GM21576 (cell line): ENCODE measurements at regions not wholly inside any gene's neighbourhood (a gene's known extent, or its start where the extent isn't known, plus 50 kb on each side); places are given as distances from the start of the nearest gene placed in this dataset.

Experiments
- ATAC-seq: cut with Tn5 transposase; IDR thresholded peaks from one replicate; pipeline ENCODE4 v1.9.1; 2021; ENCODE audit warnings: mild to moderate bottlenecking, moderate library complexity; ENCODE audit not compliant: unreplicated experiment

DNA sequence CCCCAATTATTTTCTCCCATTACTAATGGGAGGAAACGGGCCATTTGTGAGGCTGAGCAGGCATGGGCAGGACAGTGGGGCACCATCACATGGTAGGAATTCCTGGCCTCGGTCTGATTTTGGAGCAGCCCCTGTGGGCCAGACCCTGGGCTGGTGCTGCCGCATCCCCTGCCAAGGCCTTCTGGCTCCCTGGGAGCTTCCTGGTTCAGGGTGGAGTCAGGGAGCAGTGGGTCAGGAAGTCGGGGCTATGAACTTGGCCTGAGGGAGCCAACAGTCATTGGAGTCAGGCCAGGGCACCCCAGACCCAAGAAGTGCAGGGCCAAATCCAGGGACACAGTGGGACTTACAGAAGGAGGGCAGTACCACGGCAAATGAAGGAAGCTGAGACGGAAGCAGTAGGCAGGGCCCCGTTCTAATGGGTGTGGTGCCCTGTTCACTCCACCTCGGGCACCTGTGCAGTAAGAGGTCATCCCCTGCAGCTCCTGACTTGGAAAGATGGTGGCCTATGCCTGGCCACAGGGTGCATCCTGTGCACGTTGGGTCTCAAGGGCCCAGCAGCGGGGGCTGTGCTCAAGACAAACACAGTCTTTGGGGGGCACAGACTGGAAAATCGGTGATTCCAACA, 328.1 kb downstream of the SMAD2 start:
- no peak for ATAC-seq

DNA sequence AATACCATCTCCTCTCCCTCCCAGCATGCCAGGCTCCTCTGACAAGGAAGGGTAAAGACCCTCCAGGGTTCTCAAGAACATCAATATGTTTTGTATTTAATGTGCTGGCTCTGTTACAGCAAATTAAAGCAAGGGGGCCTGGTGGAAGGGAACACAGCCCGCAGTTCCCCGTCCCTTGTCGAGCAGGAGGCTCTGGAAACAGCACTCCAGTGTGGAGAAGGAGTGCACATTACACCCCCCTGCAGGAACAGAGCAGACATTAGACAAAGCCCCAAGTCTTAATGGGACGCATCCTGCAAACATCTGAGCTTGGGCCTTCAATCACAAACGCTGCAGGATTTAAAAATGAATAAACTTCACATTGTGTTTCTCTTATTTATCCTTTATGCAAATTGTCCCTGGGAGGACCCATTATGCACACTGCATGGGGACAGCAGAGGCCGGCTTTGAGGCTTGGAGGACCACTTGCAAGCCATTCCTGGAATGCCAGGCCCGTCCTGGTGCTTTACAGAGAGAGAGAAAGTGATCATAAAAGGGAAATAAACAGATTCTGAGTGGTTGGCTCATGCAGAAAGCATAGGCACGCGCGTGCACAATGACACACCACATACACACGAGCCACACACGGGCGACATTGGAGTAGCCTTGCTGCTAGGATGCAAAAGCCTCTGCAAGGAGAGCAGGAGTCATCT, 328.7 kb downstream of the SMAD2 start:
- ATAC-seq = no peak

DNA sequence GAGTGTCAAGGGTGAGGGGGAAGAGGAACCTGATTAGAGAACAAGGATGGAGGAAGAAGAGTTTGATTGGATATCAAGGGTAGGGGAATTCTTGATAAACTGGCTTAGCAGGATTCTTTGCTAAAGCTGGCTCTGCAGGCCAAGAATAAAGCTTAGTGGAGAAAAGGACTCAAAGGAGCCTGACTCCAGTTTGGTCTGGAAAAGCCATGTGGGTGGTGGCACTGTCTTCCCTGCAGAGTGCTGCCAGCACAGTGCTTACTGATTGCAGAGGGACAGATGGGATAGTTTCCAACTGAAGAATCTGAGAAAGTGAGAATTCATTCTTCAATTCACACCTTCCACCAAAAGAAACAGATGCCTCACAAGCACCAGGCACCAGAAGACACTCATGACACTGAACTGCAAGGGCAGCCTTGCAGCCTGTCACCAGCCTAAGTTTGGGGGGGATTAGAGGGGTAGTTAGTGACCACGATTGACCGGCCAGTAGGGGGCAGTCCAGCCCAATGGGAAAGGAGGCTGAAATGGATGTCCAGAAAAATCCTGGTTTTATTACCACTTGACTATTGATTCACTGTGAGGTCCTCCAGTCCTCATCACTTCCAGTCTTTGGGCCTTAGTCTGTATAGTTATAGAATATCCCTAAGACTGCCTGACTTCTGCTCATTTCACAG, 334.5 kb downstream of the SMAD2 start:
- ATAC-seq = no peak

DNA sequence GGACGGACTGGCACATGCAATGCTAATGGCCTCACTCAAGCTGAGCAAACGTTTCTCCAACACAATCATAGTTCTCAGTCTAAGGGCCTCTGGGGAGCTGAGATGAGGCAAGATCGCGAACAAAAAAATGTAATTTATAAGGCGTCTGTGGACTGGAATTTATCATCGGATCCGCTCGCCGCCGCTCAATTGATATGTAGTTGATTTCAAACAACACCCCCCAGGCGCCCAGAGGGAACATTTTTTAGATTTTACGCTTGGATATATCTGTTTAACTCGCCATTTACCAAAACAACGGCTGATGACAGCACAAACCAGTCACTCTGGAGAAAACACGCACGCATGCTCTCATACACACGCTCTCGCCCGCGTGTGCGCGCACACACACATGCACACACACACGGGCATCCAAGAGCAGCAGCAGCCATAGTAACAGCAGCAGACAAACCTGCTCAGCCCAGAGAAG, 335.8 kb downstream of the SMAD2 start:
- ATAC-seq = no peak

DNA sequence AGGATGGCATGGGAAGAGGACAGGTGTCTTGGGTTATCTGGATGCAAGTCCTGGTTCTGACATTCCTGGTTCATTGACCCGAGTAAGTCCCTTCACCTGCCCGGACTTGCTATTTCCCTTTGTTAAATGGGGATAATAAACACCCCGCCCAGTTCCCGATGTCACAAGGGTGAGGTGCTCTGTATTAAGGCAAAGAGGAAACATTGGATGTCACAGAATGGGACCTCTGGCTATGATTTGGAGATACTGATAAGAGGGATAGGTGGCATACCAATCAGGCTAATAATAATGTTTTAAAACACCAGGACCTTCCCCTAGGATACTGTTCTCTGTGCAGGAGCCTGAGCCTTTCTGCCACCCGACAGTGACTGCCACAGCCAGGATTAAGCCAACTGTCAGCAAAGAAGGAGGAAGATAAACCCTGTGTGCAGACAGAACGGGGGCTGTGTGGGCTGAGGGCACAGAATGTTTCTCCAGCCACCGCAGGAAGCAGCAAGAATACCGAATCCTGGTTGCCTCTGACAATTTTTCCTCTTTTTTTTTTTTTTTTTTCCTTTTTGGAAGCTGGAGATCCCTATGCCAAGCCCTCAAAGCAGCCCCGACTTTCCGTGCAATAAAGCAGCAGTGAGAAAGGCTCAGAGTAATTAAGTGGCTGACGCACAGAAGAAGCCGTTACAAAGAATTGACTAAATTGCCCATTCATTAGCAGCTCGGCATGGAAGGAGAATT, 336.6 kb downstream of the SMAD2 start:
- no peak for ATAC-seq

DNA sequence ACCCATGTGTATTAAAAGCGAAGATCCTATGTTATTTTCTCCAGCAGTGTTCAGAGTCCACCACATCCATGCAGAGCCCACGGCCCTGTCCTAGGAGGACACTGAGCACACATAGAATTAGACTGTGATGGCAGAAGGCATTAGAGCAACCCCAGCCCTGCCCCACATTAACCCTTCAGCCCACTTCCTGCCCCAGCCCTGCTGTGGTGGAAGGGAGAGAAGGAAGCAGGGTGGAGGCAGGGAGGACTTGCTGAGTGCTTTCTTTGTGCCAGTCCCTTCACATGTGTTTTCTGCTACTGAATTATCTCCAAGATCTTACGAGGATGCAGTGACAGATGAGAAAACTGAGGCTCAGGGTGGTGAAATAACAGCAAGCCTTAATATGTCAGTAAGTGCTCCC, 339.0 kb downstream of the SMAD2 start:
- no peak for ATAC-seq

DNA sequence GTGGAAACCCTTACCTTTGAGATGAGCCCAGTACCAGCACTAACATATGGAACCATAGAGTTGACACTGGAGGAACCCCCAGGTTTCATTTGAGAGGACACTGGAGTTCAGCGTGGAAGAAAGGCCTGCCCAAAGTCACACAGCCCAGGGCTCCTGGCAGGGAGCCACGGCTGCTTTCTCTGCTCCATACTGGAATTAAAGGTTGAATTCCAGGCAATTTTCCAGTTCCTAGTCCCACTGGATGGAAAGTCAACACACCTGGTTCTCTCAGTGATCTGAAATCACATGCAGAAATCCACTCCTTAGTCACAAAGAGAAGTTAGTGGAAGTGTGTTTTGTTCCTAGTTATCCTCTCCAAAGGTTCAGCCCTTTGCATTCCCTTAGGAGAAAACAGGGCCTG, 336.1 kb upstream of the SKOR2 start:
- ATAC-seq = no peak

DNA sequence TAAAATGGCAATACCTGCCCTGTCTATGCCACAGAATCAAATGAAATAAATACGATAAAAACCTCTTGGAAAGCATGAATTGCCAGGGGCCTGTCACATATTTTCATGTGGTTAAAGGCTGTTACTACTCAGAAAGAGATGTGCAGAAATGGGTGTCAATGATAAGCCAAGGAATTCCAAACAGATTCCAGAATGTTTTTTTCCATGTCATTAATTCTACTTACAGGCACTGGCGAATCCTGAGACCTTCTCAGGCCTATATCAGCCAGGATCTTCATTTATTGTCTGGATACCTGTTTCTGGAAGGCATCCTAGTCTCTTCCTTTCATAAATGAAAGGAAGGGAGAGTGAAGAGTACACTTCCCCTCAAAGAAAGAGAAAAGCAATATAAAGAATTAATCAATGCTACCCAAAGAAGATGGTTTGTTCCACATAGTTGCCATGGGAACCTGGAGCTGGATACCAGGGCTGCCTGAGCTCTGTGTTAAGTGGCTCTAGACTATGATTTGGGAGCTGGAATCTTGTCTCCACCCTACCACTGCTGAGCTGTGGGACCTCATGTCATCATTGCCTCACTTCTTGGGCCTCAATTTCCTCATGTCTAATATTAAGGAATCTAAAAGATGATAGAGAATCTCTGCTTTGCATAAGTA, 335.1 kb upstream of the SKOR2 start:
- no peak for ATAC-seq

DNA sequence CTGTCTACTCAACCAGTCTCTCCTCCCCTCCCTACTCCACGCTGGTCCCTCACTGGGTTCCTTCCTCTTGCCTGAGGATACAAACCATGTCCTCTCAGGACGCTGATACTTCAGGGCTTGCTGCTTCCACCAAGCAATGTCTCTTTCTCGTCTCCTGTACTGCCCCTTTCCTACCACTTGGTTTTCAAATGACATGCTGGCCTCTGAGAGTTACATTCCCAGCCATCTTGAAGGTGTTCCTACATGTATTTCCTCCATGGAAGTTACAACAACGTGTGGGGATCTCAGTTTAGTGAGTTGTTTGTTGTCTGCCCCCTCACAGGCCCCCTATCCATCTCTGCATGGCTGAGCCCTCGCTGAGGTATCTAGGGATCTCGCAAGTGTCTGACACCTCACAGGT, 334.5 kb upstream of the SKOR2 start:
- ATAC-seq = no peak

DNA sequence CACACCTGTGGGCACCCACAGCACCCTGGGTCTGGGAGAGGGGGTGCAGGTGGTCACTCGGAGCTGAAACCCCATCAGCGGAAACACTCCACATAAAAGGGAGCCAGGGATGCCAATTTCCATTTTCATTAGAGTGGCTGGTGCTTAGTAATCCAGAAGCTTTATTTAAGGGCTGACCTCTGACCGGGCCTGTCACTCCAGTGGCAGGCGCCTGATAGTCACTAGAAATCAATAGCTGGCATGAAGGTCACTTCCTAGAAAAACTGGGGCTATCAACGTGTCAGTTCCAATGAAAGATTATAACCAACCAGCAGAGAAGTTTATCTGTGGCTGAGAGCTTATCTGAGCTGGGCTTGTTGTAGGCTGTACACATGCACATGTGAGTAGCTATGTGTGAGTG, 333.7 kb upstream of the SKOR2 start:
- no peak for ATAC-seq

DNA sequence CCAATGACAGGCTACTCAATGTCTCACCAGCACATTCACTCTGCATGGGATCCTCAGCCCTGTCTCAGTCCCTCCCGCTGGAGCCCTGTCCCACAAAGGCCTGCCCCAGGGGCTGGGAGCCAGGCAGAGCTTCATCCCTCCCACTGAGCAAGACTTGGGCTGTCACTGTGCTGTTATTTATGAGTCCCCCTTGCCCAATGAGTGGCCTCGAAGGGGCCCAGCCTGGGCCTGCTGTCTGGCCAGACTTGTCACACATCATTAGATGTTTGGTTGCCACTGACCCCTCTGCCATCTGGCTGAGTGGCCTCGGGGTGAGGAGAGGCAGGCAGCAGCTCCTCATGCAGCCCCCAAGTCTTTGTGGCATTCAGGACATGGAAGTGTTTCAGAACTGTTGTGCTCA, 330.6 kb upstream of the SKOR2 start:
- ATAC-seq = no peak

DNA sequence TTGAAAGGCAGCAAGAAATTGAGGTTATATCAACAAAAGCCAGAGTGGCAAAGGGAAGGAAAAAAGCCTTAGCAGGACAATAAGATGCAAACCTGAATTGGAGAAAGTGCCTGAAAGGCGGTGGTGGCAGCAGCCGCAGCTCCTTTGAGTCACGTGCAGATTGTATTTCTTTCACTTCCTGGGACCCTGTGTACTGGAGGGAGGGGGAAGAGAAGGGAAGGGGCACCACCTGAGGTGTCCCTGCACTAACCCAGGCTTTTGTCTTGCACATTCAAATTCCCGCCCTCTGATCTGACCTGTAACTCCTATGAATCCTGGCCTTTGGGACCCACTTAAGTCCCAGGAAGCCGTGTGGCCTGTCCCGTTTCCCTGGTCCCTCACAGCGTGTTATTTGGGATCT, 326.1 kb upstream of the SKOR2 start:
- ATAC-seq = no peak

DNA sequence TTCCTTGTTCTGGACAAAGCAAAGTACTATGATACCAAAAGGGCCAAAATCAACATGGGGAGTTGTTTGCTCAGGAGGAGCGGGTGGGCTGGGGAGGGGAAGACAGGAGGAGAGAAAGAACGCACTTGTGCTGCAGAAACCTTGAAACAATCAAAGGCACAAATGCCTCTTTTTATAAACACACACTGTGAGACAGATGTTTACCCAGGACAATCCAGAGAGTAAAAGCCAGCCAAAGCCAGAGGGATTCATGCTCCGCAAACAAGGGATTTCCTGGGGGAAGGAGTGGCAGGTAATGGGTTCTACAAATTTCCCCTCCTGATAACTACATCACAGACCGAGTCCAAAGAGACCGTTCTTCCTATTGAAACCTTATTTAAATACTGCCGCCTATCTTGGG, 323.5 kb upstream of the SKOR2 start:
- no peak for ATAC-seq

DNA sequence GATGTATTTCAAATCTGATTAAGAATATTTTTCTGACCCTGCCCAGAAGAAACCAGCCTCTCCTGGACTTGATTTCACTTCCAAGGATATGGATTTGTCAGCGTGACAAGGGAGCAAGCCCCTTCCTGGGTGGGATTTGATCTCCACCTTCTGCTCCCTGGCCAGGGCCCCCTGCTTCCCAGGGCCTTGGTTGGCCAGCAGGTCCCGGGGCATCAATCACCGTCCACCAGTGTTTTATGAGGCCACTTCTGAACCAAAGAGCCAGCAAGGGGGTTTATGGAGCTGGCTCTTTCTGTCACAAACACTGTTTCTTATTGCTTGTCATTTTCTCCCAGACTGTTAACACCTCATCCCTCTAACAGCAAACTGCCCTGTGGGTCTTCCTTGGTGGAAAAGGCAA, 320.5 kb upstream of the SKOR2 start:
- no peak for ATAC-seq

DNA sequence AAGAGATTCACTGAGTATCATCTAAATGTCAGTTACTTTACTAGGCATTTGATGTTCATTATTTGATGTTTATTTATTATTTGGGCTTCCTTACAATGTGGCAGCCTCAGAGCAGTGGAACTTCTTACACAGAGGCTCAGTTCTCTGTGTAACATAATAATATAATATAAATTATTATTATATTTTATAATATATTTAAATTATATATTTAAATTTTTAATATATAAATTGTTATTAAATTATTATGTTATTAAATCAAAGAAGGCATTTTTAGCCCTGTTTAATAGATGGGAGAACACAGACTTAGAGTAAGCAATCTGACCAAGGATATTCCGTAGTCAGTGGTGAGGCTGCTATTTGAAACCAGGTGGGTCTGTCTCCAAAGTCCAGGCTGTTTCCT, 315.3 kb upstream of the SKOR2 start:
- ATAC-seq = no peak

DNA sequence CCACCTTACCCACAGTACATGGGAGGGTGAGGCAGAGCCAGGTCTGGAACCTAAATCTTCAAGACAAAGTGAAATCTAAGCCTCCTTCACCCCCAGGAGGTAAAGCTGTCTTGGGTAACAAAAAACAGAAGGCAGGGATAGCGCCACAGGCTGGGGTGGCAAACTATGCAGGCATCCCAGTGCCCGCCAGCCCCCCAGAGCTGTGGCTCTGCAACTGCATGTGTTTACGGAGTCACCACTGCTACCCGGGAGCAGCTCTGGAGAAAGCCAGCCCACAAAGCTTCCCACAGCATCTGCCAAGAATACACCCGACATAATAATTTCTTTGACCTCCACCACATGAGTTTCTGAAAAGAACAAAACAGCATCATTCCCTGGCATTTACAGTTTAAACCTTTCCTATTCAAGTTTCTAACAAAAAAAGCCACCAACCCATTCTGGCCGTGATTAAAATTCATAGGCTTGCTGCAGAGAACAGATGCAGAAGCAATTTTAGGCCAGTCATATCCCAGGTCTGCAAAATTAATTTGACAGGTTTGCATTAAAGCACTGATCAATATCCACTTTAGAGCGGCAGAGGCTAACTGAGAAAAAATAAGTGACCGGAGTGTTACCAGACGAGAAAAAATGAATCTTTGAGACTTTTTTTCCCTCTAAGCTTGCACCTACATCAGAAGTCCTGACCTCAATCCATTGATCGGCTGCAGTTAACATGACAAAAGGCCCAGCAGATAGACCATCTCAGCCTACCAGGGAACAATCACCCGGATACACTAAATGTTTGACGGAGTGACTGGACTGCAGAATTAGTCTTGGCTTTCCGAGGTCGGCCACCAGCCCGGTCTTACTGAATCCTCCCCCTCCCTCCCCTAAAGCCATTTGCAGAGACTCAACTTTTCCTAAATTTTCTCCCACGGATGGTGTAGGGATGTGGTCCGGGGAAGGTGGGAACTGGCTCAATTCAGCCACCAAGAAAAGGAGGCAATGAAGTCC, 309.6 kb upstream of the SKOR2 start:
- no peak for ATAC-seq

DNA sequence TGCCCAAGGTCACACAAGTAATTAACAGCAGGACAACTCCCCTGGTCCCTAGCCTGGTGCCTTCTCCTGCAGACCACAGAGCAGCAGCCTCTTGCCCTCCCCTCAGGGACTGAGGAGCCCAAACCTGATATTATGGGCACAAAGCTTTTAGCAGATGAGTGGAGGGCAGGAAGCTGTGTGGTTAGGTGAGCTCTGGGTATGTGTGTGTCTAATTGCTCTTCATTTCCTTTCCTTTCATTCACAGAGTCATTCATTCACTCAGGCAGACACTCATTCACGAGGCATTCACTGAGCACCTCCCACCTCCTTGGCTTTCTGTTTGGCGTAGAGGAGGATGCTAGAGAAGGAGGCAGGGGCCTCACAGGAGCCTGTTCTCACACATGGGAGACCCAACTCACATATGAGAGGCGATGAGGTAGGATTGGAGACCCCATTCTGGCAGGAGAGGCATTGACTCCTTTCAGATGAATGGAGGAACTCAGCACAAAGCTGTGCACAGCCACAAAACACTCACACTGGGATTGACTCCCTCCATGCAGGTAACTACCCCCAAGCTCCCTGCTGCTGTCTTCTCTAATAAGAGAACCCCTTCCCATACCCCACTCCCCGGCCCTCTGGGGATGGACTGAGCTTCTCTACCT, 306.8 kb upstream of the SKOR2 start:
- no peak for ATAC-seq

DNA sequence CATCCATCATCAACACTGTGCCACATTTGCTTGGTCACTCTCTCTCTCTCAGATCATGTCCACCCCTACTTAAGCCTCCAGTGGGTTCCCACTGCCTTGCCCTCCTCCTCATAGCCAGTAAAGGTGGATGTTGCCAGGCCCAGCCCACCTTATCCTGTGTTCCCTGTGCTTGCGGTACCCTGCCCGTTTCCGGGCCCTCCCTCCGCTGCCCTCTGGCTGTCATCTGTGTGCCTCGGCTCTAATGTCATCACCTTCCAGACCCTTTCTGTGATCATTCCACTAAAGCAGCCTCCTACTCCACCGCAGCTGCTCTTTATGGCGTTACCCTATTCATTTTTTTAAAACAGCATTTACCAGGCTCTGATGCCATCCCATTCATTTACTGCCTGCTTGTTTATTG, 305.7 kb upstream of the SKOR2 start:
- no peak for ATAC-seq

DNA sequence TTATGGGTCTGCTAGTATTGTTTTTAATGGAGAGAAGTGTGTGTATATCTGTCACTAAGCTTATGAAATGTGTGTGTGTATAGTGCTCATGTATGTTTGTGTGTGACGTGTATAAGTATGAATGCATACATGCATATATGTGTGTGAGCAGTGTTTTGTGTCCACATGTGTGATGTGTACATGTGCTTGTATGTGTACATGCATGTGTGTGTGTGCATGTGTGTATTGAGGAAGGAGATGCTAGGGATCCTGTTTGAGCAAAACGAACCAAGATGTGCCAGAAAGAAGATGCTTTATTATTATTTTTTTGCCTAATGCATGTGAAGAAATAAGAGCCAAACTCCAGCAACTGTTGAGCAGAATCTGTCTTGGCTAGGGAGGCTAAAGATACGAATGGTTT, 301.3 kb upstream of the SKOR2 start:
- no peak for ATAC-seq

DNA sequence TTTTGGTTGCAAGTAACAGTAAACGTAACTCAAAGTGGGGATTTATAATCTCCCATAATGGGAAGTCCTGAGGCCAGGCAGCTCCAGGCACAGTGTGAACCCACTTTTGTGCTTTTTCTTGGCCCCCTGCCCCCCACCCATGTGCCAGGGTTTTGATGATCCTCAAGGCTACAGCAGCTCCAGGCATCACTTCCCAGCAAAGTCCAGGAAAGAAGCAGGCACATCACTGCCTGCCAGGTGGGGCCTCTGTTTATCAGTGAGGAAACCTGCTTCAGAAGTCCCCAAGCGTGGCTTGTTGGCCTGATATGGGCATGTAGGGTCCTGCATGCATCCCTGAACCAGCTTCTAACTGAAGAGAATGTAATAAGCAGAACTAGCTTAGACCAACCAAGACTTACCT, 299.2 kb upstream of the SKOR2 start:
- ATAC-seq = no peak
